ENCODE measurements at regions not wholly inside any gene's neighbourhood (a gene's known extent, or its start where the extent isn't known, plus 50 kb on each side); places are given as distances from the start of the nearest gene placed in this dataset.

GRCh38 chr20:6469695-6470094 is 297.8 kb upstream of the BMP2 start:
- TF ChIP-seq CTCF (IDR thresholded peaks at IDR 0.05; ENCODE audit: insufficient read depth, low read depth, low read length) = no peak
- H3K4me3 ChIP-seq (ENCODE audit: low read depth, low read length) = no peak overlapping the region
- no peak for DNase-seq (ENCODE audit: low read depth)

- no peak for DNase-seq (ENCODE audit: low read depth)
- no peak for TF ChIP-seq CTCF (IDR thresholded peaks at IDR 0.05; ENCODE audit: insufficient read depth, low read depth, low read length)
- no peak overlapping the region for H3K4me3 ChIP-seq (ENCODE audit: low read depth, low read length)
Measured at GRCh38 chr20:6468423-6469116, 298.9 kb upstream of the BMP2 start.

GRCh38 chr20:6467562-6467961 is 299.9 kb upstream of the BMP2 start:
- no peak for DNase-seq (ENCODE audit: low read depth)
- TF ChIP-seq CTCF (IDR thresholded peaks at IDR 0.05; ENCODE audit: insufficient read depth, low read depth, low read length) = no peak
- H3K4me3 ChIP-seq (ENCODE audit: low read depth, low read length) = no peak overlapping the region

DNA sequence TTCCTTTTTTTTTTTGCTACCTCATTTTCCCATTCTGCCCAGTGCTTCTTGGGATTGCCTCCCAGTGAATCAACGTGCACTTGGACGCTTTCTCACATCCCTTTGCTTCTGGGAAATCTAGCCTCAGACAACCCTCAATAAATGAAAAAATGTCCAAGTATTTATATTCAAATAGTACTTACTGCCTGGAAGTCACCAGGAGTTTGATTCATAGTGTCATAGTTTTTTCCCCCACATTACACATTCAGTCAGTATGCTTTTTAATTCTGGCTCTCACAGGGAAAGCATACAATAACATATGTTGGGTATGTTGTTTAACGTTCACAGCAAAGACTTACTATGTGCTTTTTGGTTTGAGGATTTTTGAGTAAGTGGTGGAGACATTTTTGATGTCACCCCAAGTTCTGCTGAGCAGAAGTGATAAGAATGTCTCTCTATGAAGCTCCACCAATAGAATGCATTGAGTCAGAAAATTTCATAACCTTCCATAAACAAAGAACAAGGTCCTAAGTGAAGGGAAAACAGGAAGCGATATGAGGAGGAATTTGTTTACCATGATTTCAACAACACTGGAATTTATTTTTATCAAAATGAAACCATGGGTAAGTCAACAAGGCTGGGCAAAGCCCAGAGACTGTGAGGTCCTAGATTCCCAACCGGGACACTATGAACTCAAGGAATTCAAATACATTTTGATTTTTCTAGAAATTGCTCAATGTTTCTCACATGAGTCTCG is 301.2 kb upstream of the BMP2 start:
- TF ChIP-seq CTCF (IDR thresholded peaks at IDR 0.05; ENCODE audit: insufficient read depth, low read depth, low read length) = no peak
- DNase-seq (ENCODE audit: low read depth) = peak; percentile 84
- H3K4me3 ChIP-seq (ENCODE audit: low read depth, low read length) = no peak overlapping the region

DNA sequence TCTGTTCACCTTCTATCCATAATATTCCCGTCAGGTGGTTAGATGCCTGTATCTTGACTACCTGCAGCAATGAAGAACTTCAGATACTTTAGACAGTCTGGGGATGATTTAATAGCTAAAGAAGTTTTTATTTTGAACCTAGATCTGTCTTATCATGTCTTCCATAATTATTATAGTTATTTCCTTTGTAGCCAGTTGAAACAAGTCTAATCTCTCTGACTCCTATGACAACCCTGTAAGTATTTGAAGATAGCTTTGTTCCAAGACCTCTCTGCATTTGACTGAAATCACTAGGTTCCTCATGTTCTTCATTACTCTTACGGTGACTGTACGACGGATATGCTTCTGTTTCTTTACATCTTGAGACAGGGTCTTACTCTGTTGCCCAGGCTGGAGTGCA is 316.6 kb upstream of the BMP2 start:
- H3K4me3 ChIP-seq (ENCODE audit: low read depth, low read length) = no peak overlapping the region
- no peak for TF ChIP-seq CTCF (IDR thresholded peaks at IDR 0.05; ENCODE audit: insufficient read depth, low read depth, low read length)
- DNase-seq (ENCODE audit: low read depth) = no peak

DNA sequence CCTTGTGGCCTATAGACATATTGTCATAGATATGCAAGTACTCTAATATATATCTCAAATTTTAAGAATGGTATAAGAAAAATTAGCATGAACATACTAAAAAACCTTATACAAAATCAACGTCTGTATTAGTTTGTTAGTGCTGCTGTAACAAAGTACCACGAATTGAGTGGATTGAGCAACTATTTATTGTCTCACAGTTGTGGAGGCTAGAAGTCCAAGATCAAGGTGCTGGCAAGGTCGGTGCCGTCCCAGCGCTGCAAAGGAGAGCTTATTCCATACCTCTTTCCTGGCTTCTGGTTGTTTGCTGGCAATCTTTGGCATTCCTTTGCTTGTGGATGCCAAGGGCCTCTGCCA is 317.6 kb upstream of the FERMT1 start:
- H3K4me3 ChIP-seq (ENCODE audit: low read depth, low read length) = no peak overlapping the region
- TF ChIP-seq CTCF (IDR thresholded peaks at IDR 0.05; ENCODE audit: insufficient read depth, low read depth, low read length) = no peak
- DNase-seq (ENCODE audit: low read depth) = no peak
